Tongue (tissue), 1 donor: ENCODE measurements at regions not wholly inside any gene's neighbourhood (a gene's known extent, or its start where the extent isn't known, plus 50 kb on each side); places are given as distances from the start of the nearest gene placed in this dataset.
"Not testable (repeated sequence)": the region's sequence is repeated elsewhere in the genome, so short reads cannot be mapped to it uniquely, and the experiment has no call there.

Source experiments
- DNase-seq: peaks from one replicate; pipeline ENCODE4 v3.0.0-alpha.2; 2015

DNA sequence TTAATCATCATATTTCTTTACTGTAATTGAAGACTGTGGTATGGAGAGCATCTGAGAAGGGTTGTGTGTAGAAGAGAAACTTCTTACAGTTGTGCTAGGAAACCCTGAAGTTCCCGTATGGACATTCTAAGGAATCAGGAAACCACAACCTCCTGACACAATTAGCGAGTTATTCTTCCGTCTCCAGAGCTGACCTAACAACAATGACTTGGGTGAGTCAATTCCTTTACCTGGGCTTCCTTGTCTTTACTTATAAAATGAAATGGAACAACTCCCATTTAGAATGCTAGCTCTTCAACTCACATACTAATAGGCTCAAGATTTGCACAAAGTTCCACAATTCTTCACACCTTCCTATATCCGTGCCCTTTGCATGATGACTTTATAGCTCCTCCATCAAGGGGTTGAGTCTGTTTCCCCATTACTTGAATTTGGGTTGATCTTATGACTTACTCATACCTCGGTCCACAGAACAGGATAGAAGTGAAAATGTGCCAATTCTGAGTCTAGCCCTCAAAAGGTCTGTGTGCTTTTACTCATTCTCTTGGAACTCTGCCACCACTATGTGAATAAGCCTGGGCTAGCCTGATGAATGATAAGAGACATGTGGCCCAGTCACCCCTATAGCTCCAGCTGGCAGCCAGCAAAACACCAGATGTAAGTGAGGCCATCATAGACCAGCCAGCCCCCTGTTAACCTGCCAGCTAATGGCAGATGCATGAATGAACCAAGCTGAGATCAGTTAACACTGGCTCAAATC is 459.4 kb downstream of the ETNK1 start:
- peak; percentile 37 for DNase-seq

GRCh38 chr12:23088594-23088993 is 463.6 kb downstream of the ETNK1 start:
- DNase-seq, result no peak

- no peak for DNase-seq
These were observed 468.5 kb downstream of the ETNK1 start for GRCh38 chr12:23093488-23093887.

GRCh38 chr12:23096321-23096720 is 471.4 kb downstream of the ETNK1 start:
- no peak for DNase-seq

GRCh38 chr12:23098110-23098509 is 473.1 kb downstream of the ETNK1 start:
- no peak for DNase-seq

DNA sequence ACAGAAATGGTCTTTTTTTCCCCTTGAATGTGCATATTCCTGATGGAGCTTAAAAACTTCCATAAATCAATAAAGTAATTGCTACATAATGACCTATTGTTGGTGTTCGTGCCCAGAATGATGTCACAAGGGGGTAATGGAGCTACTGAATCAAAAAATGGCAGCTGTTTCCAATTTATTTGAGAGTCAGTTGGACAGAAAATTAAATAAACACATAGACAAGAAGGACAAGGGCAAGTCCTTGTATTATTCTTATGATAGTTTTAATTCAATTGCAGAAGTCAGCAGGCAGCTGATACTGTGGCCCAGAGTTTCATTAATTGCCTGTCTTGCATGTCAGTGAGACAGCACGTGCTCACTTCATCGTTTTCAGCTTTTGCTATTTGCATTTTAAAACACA is 473.5 kb downstream of the ETNK1 start:
- peak; percentile 2 for DNase-seq

DNA sequence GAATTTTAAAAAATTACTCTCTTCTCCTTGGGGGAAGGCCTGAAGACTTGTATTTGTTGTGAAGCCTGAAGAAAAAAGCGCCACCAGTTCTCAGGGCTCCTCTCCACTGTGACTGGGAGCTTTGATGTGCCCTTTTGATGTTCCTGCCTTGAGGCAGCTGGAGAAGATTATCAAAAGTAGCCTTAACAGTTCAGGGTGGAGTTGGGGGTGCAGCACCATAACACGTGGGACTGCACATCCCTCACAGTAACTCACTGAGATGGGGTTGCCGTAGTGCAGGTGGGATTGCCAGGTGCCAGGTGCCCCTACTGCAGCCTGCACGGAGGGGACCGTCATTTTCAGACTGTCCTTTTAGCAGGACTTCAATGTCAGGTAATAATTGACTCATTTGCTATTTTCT is 474.1 kb downstream of the ETNK1 start:
- no peak for DNase-seq

DNA sequence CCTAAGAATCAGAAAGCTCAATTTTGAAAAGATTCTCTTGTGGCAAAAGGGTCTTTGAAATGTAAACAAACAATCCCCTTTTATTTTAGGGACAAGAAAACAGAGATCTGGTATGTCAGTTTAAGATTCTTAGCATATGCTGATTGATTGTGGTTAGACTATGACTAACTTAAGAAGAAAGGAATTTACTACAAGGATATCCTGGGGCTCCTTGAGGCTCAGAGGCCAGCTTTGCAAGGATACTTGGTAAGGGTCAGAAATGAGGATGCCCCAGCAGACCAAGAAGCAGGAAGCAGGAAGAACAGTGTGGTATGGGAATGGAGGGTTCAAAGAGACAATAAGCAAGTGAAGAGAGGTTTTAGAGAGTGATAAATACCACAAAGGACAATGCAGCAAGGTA is 474.6 kb downstream of the ETNK1 start:
- no peak for DNase-seq

DNA sequence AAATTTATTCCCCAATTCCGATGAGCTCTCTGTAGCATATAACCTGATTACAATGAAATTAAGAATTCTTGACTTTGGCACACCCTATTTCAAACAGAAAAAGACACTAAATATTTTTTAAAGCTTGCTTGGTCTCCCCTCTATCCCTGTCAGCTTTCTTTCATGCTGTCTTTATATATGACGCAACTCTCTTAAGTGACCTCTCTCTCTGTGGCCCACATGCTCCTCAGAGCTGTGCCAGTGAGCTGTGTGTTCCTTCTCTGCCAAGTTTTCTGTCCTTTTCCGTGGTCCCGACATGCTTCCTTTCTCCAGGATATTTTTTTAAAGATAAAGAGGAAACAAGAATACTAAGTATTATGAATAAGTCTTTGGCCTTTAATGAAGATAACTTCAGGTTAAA is 484.0 kb downstream of the ETNK1 start:
- no peak for DNase-seq

- no peak for DNase-seq
These were observed 488.8 kb downstream of the ETNK1 start for GRCh38 chr12:23113781-23114180.

DNA sequence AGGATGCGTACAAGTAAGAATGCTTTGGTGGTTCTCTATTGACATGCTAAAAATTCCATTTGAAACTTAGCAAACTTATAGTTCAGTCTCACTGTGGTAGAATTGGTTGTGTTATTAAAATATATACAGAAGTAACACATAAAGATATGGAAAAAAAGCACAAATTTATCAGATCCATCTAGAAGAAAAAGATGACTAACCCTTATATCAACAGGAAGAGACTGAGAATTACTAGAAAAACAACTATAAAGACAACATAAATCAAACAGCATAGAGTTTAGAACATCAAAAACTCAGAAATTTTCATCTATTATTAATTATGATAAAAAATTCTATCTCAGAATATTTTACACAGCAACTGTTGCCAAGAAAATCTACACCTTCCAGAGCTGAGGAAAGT is 491.0 kb downstream of the ETNK1 start:
- DNase-seq, result no peak

GRCh38 chr12:23126794-23127193 is 501.8 kb downstream of the ETNK1 start:
- DNase-seq, result no peak

DNA sequence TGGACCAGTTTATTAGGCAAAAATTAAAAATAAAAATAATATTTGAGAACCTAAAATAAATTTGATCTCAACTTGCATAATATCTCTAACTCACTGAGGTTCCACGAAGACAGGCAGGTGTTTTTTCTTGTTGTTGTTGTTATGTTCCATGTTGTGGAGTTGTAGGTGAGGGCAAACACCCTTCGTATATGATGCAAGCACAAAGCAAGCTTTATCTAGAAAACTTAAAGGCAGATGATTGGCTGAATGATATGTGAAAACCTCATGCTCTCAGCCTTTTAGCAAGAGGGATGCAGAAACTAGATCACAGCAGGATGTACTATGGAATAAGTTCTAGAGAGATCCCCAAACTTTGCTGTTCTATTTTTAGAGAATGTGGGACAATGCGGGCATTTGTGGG is 502.7 kb downstream of the ETNK1 start:
- no peak for DNase-seq

- DNase-seq, result no peak
These were observed 503.5 kb downstream of the ETNK1 start for GRCh38 chr12:23128462-23128861.

DNA sequence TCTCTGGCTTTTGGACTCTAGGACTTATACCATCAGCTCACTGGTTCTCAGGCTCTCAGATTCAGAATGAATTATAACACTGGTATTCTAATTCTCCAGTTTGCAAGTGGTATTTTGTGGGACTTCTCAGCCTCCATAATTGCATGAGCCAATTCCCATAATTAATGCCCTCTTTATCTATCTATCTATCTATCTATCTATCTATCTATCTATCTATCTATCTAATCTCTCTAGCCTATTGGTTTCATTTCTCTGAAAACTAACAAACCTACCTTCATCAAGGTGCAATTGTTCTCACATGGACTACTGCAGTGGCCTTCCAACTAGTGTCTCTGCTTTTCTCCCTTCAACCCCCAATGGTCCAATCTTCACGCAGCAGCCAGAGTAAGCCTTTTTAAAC is 507.4 kb downstream of the ETNK1 start:
- no peak for DNase-seq

DNA sequence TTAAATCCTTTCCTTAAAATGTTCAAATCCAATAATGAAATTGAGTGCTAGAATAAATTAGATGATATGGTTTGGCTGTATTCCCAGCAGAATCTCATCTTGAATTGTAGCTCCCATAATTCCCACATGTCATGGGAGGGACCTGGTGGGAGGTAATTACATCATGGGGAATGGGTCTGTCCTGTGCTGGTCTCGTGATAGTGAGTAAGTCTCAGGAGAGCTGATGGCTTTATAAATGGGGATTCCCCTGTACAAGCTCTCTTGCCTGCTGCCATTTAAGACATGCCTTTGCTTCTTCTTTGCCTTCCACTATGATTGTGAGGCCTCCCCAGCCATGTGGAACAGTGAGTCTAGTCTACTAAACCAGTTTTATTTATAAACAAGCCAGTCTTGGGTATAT is 508.5 kb downstream of the ETNK1 start:
- no peak for DNase-seq

DNA sequence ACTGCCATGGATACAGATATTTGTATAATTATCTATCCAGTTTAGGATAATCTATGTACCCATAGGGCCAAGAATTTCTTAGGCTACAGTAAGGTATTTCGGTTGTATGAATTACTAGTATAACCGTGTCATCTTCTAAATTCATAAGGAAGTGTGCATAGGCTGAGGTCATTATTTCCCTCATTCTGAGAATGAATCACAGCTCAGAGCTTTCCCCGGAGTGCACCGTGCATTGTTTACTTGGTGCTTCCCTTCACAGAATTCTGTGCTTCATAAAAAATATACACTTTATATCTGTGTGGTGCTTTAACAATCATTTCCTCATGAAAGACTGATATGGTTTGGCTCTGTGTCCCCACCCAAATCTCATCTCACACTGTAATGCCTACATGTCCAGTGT is 514.1 kb downstream of the ETNK1 start:
- no peak for DNase-seq

- peak; percentile 37 for DNase-seq
These were observed 515.7 kb downstream of the ETNK1 start for GRCh38 chr12:23140710-23141109.

DNA sequence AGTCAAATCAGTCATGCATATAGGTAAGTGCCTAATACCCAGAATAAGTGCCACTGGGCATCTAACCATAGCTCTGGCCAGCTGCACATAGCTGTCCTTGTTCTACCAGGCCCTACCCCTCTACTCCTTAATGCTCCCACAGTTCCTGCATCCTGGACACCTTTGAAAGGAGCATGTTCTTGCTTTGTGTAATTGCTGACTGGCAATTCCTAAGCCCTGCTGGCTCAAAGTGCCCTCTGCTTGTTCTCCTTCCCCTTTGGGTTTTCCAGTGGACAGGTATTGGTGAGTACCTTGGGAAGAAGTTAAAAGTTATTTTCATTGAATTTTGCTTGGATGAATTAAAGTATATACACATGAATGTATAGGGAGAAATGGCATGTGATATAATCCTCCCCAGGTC is 516.4 kb downstream of the ETNK1 start:
- peak; percentile 5 for DNase-seq

GRCh38 chr12:23146070-23146469 is 521.1 kb downstream of the ETNK1 start:
- DNase-seq, result not testable (repeated sequence)

DNA sequence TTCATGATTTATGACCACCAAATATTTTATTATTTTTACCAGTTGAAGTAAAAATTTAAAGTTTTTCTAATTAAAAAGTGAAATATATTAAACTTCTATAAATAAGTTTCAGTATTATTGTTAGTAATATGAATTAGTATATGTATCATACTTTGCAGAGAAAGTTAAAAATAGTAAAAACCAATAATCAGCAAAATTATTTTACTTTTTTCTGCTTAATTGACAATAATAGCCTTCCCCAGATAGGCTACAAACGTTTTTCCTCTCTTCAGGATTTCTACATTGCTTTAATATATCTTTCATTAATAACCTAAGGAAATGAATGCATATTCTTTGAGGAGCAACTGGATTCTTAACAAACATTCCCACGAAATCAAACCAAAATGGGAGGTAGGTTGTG is 543.5 kb downstream of the ETNK1 start:
- no peak for DNase-seq

DNA sequence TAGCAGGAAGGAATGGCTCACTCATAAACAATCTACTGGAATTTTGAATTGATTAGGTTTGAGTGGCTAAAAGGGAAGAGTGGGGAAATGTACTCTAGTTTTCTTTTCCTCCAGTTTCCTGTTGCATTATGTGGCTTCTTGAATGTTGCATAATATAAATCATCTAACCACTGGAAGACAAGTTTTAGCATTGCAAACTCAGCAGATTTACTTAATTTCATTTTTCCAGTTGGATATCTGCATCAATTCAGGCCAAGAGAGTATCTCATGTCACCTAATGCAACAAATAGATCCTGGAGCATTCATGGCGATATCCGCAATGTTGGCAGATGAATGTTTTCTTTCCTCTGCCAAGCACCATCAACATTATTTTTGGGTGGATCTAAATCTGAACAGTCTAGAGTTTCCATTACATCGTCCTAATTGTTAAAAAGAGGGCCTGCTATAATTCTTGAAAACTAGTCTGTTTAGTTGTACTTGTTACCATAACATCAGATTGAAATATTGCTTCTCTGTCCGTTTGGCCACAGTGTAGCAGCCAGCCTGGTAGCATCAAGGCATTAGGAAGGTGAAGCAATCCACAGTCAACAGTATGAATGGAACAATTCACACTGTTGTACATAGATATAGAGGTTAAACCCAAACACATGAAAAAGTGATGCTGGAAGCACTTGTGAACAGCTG is 544.2 kb downstream of the ETNK1 start:
- DNase-seq, result no peak

- DNase-seq, result no peak
These were observed 544.7 kb downstream of the ETNK1 start for GRCh38 chr12:23169696-23170013.

DNA sequence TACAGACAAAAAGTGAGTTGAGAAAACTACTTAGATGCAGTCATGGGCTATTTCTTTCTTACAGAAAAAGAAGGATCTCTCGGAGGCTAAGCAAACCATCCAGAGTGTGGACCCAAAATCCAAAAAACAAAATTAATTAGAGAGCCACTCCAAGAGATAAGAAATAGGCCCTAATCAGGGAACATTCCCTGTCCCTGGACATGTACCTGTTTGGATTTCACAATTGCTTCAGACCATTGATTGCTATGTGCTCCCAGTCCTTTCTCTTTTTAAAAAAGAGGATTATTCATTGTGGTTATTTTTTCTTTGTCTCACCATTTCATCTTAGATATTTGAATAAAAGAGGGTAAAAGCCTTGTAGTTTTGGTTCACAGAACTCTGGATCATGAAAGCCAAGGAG is 549.9 kb downstream of the ETNK1 start:
- DNase-seq, result no peak
